ENCODE measurements at regions not wholly inside any gene's neighbourhood (a gene's known extent, or its start where the extent isn't known, plus 50 kb on each side); places are given as distances from the start of the nearest gene placed in this dataset.
"Not testable (repeated sequence)": the region's sequence is repeated elsewhere in the genome, so short reads cannot be mapped to it uniquely, and the experiment has no call there.

DNA sequence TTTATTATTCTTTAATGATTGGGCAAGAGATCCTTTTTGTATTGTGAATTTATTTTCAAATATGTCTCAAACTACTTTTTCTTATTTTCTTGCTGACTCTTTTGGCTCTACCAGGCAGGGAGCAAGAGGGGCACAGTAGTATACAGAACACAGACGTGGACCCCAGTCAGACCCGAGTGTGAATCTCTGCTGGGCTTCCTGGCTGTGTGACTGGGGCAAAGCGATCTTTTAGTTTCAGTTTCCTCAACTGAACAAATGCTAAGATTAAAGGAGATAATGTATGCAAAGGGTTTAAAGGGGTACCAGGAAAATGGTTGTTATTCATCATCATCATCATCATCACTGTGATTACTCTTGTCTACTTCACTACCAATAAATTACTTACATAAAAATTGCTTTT is 317.5 kb downstream of the HIVEP2 start:
- intact Hi-C loops (cut with DNase I), result no loop called here
- DNase-seq (ENCODE audit: low spot score), result no peak

DNA sequence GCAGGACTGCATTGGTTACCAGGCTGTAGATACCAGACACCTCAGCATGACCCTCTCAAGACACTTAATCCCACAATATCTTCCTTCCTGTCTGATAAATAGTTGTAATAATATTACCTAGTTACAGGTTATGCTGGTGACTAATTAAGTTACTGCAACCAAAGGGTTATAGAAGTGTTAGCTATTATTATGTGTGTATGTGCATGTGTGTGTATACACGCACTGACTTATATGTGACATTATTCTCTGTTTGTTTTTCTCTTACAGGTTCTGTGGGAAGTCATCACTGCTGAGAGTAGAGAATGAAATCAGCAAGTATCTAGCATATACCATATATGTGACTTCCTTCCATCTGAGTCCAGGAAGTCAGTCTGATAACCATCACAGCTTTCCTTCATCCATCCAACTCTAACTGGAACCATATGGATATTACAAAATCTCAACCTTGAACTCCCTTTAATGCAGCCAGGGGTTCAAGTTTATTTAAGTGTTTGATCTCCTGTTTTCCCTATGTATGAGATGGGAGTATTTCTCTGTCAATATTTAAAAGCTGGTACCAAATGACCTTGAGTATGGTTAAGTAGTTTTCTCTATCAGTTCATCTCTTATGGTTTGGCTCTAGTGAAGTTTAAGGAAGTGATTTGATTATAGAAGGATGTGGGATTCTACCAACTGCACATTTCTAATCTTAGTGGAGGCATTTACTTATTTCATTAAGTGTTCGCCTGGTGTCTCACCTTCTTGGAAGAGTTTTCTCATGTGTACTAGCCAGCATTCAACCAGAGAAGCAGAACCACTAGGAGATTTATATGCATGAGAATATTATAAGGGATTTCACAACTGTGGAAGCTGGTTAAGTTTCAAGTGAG is 313.2 kb downstream of the HIVEP2 start:
- intact Hi-C loops (cut with DNase I), result loop anchor here in 1 of 2 donors (5.0 kb wide), 1 partner anchor 1521 kb away; the partner anchor contains the start of gene STX11
- DNase-seq (ENCODE audit: low spot score), result no peak

DNA sequence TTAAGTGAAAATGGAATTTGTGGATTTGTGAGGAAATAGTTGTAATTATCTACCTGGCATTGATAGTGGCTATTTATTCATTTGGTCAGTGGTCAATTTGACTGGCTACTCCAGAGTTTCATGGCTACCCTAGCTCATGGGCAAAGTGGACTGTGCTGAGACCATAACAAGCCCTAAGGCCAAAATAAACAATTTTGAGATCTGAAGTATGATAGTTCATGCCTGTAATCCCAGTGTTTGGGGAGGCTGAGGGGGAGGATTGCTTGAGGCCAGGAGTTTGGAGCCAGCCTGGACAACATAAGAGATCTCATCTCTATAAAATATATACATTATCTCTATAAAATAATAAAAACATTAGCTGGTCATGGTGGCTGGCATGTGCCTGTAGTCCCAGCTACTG is 311.7 kb downstream of the HIVEP2 start:
- DNase-seq (ENCODE audit: low spot score), result no peak
- intact Hi-C loops (cut with DNase I), result loop anchor here in 1 of 2 donors (5.0 kb wide), 1 partner anchor 1519 kb away; the partner anchor contains the start of gene STX11

DNA sequence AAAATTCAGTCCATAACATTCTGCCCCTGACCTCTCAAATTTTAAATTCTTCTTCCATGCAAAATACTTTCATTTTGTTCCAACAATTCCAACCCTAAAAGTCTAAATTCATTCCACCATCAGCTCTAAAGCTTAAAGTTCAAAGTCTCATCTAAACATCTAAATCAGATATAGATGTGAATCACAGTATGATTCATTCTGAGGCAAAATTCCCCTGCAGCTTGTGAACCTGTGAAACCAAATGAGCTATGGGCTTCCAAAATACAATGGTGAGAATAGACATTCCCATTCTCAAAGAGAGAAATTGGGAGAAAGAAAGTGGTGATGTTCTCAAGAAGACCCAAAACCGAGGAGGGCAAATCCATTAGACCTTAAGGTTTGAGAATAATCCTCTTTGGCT is 309.8 kb downstream of the HIVEP2 start:
- intact Hi-C loops (cut with DNase I), result no loop called here
- DNase-seq (ENCODE audit: low spot score), result no peak

DNA sequence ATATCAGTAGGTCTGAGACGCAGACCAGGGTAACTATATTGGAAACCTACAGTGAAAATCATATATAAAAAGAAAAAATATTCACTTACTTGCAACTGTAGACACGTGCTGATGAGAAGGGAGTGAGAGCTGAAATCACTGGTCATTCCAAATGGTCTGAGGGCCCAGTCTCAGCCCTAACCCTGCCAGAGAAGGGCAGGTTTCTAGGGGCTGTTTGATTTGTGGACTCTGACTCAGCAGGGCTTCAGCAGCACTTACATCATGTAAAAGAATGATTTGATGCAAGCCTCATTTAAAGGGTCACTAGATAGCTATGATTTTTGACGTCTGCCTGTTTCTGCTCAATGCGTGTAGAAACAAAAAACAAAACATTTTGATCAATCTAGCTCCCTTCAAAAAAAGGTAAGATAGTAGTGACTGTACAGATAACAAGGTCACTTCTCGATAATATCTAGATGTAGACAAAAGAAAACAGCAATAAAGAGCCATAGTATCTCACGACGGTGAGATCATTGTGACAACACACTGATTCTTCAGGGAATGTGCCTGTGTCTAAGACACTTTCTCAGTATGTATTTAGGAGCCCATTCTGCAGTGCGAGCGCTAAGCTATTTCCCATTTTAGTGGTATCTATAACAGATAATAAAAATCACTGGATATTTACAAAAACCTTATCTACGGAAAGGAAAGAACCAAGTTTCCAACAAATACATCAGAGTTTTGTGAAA is 307.2 kb downstream of the HIVEP2 start:
- no peak for DNase-seq (ENCODE audit: low spot score)
- intact Hi-C loops (cut with DNase I), result no loop called here

DNA sequence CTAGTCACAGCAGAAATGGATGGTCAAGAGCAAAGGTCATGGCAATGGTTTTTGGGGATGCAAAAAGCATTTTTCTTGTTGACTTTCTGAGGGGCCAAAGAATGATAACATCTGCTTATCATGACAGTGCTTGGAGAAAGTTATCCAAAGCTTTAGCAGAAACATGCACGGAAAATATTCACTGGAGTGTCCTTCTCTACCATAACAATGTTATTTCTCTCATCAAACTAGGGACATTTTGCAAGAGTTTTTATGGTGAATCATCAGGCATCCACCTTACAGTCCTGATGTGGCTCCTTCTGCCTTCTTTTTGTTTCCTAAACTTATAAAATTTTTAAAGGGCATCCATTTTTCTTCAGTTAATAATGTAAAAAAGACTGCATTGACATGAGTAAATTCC is 302.3 kb downstream of the HIVEP2 start:
- intact Hi-C loops (cut with DNase I), result no loop called here
- DNase-seq (ENCODE audit: low spot score), result no peak

DNA sequence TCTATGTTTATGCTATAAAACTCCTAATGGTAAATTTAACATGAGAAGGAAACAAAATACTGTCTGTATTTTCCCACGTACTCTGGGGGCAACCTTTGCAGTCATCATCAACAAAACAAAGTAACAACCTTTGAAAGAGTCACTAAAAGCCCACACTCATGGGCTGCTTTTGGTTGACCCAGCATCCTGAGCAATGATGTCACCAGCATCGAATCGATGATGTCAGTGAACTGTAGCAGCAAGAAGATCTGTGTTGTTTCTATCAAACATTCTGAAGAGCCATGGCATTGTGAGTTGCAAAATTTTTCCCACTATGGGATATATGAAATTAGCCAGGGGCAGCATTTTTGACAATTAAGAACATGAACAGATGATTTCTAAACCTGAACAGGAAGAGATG is 300.1 kb downstream of the HIVEP2 start:
- DNase-seq (ENCODE audit: low spot score), result no peak
- intact Hi-C loops (cut with DNase I), result no loop called here

DNA sequence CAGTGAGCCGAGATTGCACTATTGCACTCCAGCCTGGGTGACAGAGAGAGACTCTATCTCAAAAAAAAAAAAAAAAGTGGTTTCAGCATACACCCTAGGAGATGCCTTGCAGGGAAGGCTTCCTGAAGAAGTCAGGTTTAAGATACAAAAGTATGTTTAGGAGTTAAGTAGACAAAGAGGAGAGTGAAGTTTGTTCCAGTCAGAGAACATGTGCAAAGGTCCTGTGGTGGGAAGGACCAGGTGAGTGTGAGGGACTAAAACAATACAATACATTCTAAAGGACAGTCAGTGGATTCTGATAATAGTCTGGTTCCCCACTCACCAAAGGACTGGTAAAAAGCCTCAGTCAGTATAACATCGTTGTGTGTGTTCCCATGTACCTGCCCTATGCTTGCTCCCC is 299.3 kb downstream of the HIVEP2 start:
- DNase-seq (ENCODE audit: low spot score), result no peak

DNA sequence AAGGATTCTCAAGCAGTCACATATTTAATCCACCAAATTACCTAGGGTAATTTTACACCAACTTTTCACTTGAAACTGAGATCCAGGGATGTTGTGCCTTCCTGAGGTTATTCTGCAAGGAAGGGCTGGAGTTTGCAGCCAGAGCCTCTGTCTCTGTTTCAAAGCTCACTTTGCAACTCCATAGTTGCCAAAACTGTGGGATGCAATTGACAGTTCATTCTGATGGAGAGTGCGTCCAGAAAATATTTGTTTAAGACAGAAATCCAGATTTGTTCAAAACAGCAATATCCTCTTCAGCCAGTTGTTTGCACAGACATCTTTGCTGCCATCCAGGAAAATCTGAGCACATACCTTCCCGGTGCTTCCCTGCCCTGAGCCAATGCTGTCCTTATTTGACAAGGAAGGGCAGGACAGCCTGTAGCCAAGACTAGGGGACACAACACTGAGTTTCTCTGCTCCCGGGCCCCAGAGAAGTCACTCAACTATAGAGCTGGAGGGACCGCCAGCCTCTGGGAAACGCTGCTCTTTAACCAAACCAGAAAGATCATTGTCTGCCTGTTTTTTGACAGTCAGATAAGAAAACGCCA is 297.4 kb downstream of the HIVEP2 start:
- no peak for DNase-seq (ENCODE audit: low spot score)
- intact Hi-C loops (cut with DNase I), result no loop called here

More for the DNA sequence above, 299.3 kb downstream of the HIVEP2 start:
- intact Hi-C loops (cut with DNase I), result no loop called here

DNA sequence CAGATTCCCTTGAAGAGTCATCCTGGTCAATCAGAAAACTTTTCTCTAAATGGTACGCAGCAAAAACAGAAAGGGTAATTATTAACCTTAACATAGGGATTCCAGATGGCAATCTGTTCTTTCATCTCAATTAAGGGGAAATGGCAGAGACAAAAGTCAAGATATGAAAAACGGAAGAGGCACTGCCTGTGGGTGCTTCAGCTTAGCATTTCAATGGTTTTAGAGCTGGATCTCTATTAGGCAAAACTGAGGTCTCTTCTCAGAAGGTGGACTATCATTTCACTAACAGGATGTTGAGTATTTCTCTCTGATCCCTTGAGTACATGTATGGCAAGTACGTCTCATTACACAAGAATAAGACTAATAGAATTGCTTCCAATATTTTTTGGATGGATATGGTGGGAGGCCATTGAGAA is 296.9 kb downstream of the HIVEP2 start:
- no peak for DNase-seq (ENCODE audit: low spot score)
- intact Hi-C loops (cut with DNase I), result no loop called here

DNA sequence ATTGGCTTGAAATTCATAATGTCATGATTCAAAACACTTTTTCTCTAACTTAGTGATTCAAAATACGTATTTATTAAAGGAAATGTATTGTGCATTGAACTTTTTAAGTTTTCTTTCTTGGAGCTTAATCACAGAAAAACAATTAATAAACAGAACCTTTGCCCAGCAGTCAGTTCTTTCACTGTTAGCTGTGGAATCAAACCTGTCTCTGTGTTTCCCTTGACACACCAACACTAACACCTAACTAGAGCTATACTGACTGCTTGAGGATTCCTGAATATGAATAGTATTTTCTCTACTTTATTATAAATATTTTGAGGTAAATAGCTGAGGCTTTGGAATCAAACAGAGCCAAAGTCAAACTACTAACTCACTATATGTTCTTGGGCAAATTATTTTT is 296.4 kb downstream of the HIVEP2 start:
- DNase-seq (ENCODE audit: low spot score), result no peak
- intact Hi-C loops (cut with DNase I), result no loop called here

DNA sequence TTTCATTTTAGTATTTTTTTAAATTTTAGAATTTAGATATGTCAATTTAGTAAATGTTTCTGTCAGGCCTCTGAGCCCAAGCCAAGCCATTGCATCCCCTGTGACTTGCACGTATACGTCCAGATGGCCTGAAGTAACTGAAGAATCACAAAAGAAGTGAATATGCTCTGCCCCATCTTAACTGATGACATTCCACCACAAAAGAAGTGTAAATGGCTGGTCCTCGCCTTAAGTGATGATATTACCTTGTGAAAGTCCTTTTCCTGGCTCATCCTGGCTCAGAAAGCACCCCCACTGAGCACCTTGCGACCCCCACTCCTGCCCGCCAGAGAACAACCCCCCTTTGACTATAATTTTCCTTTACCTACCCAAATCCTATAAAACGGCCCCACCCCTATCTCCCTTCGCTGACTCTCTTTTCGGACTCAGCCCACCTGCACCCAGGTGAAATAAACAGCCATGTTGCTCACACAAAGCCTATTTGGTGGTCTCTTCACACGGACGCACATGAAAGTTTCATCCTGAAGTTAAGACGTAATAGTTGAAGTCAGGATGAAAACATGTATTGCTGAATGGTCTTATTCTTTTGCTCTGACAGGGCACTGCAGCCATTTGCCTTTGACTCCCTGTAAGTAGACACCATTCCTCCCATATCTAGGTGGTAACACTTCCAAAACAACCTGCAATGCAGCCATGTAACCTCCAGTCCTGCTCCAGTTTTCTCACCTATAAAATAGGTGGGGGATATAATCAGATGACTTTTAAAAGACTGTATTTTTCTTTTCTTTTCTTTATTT is 295.3 kb downstream of the HIVEP2 start:
- intact Hi-C loops (cut with DNase I), result not testable (repeated sequence)

DNA sequence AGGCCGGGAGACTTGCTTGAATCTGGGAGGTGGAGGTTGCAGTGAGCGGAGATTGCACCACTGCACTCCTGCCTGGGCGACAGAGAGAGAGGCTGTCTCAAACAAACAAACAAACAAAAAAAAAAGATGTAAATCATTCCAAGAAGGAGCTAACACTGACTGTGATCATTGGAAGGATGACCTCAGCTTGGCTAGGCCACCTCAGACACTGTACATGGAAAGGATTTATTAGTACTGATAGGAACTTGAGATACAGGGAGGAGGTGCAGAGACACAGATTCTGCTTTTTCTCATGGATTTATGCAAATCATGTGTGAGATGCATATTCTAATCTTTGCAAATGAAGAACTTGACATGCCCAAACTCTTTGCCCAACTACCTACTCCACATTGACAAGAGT is 293.6 kb downstream of the HIVEP2 start:
- intact Hi-C loops (cut with DNase I), result no loop called here
- no peak for DNase-seq (ENCODE audit: low spot score)

More for the DNA sequence above, 295.3 kb downstream of the HIVEP2 start:
- DNase-seq (ENCODE audit: low spot score), result not testable (repeated sequence)

DNA sequence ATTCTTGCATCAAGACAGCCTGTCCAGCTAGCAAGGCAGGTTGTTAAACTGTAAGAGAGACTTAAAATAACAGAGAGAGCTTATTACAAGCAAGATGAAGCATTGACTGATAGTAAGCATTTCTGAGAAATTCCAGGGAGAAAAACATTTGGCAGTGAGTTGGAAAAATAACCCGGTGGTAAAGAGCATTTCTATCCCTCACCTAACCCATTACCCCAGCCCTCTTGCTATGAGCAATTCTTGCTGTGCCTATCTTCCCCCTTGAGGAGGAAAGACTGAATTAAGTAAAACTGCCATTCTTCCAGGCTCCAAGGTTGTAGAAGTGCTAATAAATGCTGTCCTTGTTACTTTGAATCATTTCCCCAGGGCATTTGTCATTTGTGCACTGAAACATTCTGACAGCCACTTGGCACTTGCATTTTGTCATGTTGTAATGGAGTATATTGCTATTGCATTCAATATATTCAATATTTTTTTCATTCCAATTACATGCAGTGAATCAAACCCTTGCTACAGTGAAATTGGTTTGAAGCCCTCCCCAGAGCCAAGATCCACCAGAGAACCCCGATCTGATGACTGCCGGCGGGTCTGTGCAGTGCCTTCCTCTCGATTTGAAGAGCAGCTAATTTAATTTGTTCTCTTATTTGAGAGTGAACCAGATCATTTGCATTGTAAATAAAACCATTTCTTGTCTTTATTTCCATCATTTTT is 291.1 kb downstream of the HIVEP2 start:
- intact Hi-C loops (cut with DNase I), result no loop called here
- DNase-seq (ENCODE audit: low spot score), result no peak

DNA sequence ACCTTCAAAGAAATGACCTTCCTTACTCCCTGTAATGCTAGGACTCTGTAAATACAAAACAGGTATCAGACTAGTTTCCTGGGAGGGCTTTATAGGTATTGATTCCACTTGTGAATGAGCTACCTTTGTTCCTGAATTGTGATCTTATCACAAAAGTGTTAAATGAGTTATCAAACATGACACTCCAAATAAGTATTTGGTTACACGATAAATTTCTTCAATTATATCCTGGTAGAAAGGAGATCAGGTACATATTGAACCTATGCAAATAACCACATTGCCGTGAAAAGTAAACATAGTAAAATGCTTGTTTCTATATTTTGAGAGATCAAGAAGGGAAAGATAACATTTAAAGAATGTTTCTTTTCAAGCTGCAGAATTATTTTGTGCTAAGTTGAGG is 285.3 kb downstream of the HIVEP2 start:
- no peak for DNase-seq (ENCODE audit: low spot score)
- intact Hi-C loops (cut with DNase I), result no loop called here

DNA sequence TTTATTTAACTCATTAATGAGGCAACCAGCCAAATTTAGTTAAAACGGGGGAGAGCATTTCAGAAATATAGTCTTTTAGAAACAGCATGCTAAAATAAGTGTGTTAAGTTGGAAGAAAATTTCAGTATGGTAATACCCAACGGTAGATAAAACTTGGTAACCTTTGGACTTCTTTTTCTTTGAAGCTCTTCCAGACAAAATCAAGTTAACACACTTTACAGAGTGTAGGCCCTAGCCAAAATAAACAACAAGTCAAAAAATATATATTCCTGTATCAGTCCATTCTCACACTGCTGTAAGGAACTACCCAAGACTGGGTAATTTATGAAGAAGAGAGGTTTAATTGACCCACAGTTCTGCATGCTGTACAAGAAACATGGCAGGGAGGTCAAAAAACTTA is 279.6 kb downstream of the HIVEP2 start:
- intact Hi-C loops (cut with DNase I), result no loop called here
- DNase-seq (ENCODE audit: low spot score), result no peak

DNA sequence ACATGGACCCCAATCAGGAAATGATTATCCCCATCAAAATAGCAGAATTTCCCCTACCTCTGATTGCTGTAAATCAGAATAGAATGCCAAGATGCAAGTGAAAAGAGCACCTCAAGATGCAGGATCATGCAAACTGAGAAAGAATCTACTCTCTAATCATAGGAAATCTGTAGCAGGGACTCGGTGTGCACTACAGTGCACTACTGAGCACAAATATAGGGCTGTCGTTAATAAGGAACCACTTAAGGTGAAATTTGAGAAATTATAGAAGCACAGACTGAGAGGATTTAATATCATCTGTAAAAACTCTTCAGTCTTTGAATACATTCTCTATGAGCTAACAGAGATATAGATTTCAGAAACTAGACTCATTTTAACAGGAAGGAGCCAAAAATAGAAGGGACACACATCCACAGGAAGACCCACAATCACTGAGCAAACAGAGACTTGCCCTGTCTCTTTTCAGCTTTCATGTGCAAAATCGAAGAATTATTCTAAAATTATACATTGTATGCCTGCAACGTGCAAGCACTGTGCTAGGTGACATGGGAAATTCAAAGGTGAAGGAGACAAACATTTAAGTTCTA is 278.3 kb downstream of the HIVEP2 start:
- intact Hi-C loops (cut with DNase I), result no loop called here
- DNase-seq (ENCODE audit: low spot score), result no peak

Data from posterior vena cava (tissue), 2 donors.